PC-9 (cell line): ENCODE measurements at regions not wholly inside any gene's neighbourhood (a gene's known extent, or its start where the extent isn't known, plus 50 kb on each side); places are given as distances from the start of the nearest gene placed in this dataset.

Source experiments
- BruUV-seq: library from RNA; stranded (reverse); fragments of 400-500 nt; replicated peaks from 2 replicates; lab custom pipeline; 2021; lab: Mats Ljungman, UMichigan
- CTCF ChIA-PET: fragments of 300-600 bp; sonication (Branson Sonifier 250); formaldehyde crosslinking; loops from one replicate; lab custom pipeline; 2022; ENCODE audit warnings: antibody characterized with exemption; lab: Charles Lee
- POLR2A ChIA-PET: fragments of 300-600 bp; sonication (Branson Sonifier 250); formaldehyde crosslinking; loops from one replicate; lab custom pipeline; 2022; ENCODE audit warnings: antibody characterized with exemption; ENCODE audit not compliant: unreplicated experiment; lab: Charles Lee
- DNase-seq, 2 experiments: peaks; one replicate each; pipeline versions ENCODE4 v3.0.0 to v3.0.0-alpha.2; 2015 to 2022; ENCODE audit warnings: mixed read lengths in 1 of 2
- H2AFZ ChIP-seq: fragments of 200-600 bp; sonication (generic); 2 replicates; pipeline ENCODE4 v1.8.1; 2017; ENCODE audit warnings: antibody characterized with exemption
- H3F3A ChIP-seq: fragments of 200-600 bp; sonication (generic); 2 replicates; pipeline ENCODE4 v1.8.1; 2017; ENCODE audit warnings: antibody characterized with exemption, mild to moderate bottlenecking, low read depth; ENCODE audit not compliant: insufficient read depth
- H3K27ac ChIP-seq: fragments of 200-600 bp; sonication (generic); 2 replicates; pipeline ENCODE4 v1.6.1; 2016; ENCODE audit warnings: mixed run types
- H3K27me3 ChIP-seq: fragments of 200-600 bp; sonication (generic); 2 replicates; pipeline ENCODE4 v1.6.1; 2016; ENCODE audit warnings: low read depth, mixed run types; ENCODE audit not compliant: insufficient read depth
- H3K36me3 ChIP-seq: fragments of 200-600 bp; sonication (generic); 2 replicates; pipeline ENCODE4 v1.6.1; 2016; ENCODE audit warnings: low read depth, mixed run types
- H3K4me1 ChIP-seq: fragments of 200-600 bp; sonication (generic); replicated peaks from 2 replicates; pipeline ENCODE4 v1.6.1; 2016; ENCODE audit warnings: mixed run types; ENCODE audit not compliant: insufficient read depth
- H3K4me2 ChIP-seq: fragments of 200-600 bp; sonication (generic); 2 replicates; pipeline ENCODE4 v1.6.1; 2017; ENCODE audit warnings: mixed run types
- H3K4me3 ChIP-seq: fragments of 200-600 bp; sonication (generic); 2 replicates; pipeline ENCODE4 v1.6.1; 2016; ENCODE audit warnings: mixed run types
- H3K79me2 ChIP-seq: fragments of 200-600 bp; sonication (generic); 2 replicates; pipeline ENCODE4 v1.6.1; 2017; ENCODE audit warnings: low read depth, mixed run types
- H3K9me2 ChIP-seq: fragments of 200-600 bp; sonication (generic); 2 replicates; pipeline ENCODE4 v1.8.1; 2017; ENCODE audit warnings: mild to moderate bottlenecking; ENCODE audit not compliant: insufficient read depth
- H3K9me3 ChIP-seq: fragments of 200-600 bp; sonication (generic); 2 replicates; pipeline ENCODE4 v1.8.1; 2016; ENCODE audit warnings: low read depth; ENCODE audit not compliant: insufficient read depth
- H4K20me1 ChIP-seq: fragments of 200-600 bp; sonication (generic); 2 replicates; pipeline ENCODE4 v1.8.1; 2017; ENCODE audit not compliant: insufficient read depth
- EZH2 ChIP-seq: fragments of 200-600 bp; sonication (generic); IDR thresholded peaks from 2 replicates; pipeline ENCODE4 v1.8.0; 2017; ENCODE audit warnings: antibody characterized with exemption, low read depth
- intact Hi-C: fragments of 100-400 bp; cut with micrococcal nuclease; formaldehyde crosslinking; loops from one replicate; pipeline ENCODE4 v1.10.0; 2022; ENCODE audit not compliant: unreplicated experiment
- TF ChIP-seq, protein P1 (sequence below): fragments of 200-600 bp; sonication (generic); conservative IDR thresholded peaks from 2 replicates; pipeline ENCODE4 v1.6.1; 2017; ENCODE audit warnings: mixed run types, antibody characterized with exemption, mild to moderate bottlenecking, moderate library complexity

DNA sequence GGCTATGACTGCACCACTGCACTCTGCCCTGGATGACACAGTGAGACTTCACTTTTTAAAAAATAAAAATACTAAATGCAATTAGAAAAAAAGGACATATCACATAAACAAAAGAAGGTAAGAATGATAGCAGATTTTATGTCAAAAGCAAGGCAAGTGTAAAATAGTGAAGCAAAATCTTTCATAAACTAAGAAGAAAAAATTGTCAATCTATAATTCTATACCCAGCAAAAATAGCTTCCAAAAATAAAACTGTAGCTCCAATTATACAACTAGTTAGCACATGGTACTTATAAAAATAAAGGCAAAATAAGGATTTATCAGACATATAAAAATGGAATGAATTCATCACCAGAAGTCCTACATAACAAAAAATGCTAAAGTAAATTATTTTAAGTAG is 85.4 kb upstream of the SVIL start:
- H4K20me1 ChIP-seq, result no peaks in the 10 kb centered on the region; the same call in 1 of the 2 replicates
- no peak for DNase-seq
- no peaks in the 10 kb centered on the region for H3K9me2 ChIP-seq
- H3K27ac ChIP-seq, result no peak overlapping the region
- H3K4me2 ChIP-seq, result no peak overlapping the region
- H3K27me3 ChIP-seq, result no peaks in the 10 kb centered on the region
- ChIA-PET POLR2A (interaction anchor here (0.6 kb wide), 1 partner anchor 711 kb away, joined by 8 read pairs; no protein-coding TSS in a partner anchor), CTCF (no interaction called here)
- peaks cover 13% of the 10 kb centered on the region for H3K36me3 ChIP-seq
- peaks cover 91% of the 10 kb centered on the region for H3K79me2 ChIP-seq
- H3F3A ChIP-seq, result peaks cover 29% of the 10 kb centered on the region
- TF ChIP-seq, protein P1, sequence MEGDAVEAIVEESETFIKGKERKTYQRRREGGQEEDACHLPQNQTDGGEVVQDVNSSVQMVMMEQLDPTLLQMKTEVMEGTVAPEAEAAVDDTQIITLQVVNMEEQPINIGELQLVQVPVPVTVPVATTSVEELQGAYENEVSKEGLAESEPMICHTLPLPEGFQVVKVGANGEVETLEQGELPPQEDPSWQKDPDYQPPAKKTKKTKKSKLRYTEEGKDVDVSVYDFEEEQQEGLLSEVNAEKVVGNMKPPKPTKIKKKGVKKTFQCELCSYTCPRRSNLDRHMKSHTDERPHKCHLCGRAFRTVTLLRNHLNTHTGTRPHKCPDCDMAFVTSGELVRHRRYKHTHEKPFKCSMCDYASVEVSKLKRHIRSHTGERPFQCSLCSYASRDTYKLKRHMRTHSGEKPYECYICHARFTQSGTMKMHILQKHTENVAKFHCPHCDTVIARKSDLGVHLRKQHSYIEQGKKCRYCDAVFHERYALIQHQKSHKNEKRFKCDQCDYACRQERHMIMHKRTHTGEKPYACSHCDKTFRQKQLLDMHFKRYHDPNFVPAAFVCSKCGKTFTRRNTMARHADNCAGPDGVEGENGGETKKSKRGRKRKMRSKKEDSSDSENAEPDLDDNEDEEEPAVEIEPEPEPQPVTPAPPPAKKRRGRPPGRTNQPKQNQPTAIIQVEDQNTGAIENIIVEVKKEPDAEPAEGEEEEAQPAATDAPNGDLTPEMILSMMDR, result no peak
- TF ChIP-seq EZH2, result no peak
- intact Hi-C loops, result no loop called here
- H3K4me1 ChIP-seq, result peaks cover 28% of the 10 kb centered on the region
- peaks cover 10% of the 10 kb centered on the region; the same call in 1 of the 2 replicates for H3K9me3 ChIP-seq
- H3K4me3 ChIP-seq, result no peak overlapping the region
- H2AFZ ChIP-seq, result no peak overlapping the region
- no TSS peak for BruUV-seq

DNA sequence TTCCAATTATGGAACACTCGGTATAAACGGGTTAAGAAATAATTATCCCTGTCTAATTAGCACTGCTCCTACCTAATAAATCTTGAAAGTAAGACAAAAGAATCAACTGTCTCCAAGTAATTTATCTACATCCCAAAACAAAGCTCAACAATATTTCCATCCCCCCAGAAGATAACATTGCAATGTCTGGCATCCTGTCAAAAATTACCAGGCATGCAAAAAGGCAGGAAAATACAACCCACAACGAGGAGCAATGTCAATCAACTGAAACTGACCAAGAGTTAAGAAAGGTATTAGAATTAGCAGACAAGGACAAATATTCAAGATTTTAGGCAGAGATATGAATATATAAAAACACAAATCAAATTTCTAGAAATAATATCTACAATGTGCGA is 84.5 kb upstream of the SVIL start:
- Histone ChIP-seq H3F3A (peaks cover 36% of the 10 kb centered on the region), H3K79me2 (peaks cover 89% of the 10 kb centered on the region), H3K9me3 (peaks cover 10% of the 10 kb centered on the region; the same call in 1 of the 2 replicates), H3K27ac (peak overlapping the region; percentile 50), H3K4me3 (no peak overlapping the region), H3K27me3 (no peaks in the 10 kb centered on the region), H3K4me1 (peaks cover 34% of the 10 kb centered on the region), H4K20me1 (no peaks in the 10 kb centered on the region; the same call in 1 of the 2 replicates), H3K9me2 (no peaks in the 10 kb centered on the region), H3K36me3 (peaks cover 13% of the 10 kb centered on the region), H2AFZ (no peak overlapping the region), H3K4me2 (peak overlapping the region; percentile 48; the same call in 1 of the 2 replicates)
- CTCF ChIA-PET, result interaction anchor here (0.5 kb wide), 1 partner anchor 11 kb away, joined by 3 read pairs; no protein-coding TSS in a partner anchor
- no peak for DNase-seq
- no TSS peak for BruUV-seq
- TF ChIP-seq, protein P1, result no peak
- no peak for TF ChIP-seq EZH2
- POLR2A ChIA-PET, result interaction anchor here (0.6 kb wide), 1 partner anchor 435 kb away, joined by 3 read pairs; no protein-coding TSS in a partner anchor
- intact Hi-C loops, result no loop called here

DNA sequence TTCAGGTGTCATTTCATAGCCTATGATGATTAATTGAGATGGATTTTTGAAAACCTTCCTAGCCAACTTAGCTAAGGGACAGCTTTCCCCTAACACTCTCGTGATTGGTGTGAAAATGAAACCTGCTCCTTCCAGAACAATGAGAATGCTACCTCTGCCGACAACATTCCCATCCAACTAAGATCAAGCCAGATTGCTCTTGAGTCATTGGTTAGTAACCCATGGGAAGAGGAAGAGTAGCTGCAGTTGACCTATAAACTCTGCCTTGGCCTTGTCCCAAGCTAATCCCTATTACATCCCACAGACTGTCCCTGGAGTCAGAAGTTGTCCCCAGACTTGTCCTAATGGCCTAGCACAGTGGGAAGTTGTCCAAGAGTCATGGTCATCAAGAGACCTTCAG is 80.5 kb upstream of the SVIL start:
- Histone ChIP-seq H4K20me1 (no peaks in the 10 kb centered on the region; the same call in none of the 2 replicates), H3K9me3 (peaks cover 10% of the 10 kb centered on the region; the same call in 1 of the 2 replicates), H3K4me3 (no peak overlapping the region), H3F3A (peaks cover 49% of the 10 kb centered on the region), H3K27me3 (no peaks in the 10 kb centered on the region), H3K79me2 (peaks cover 88% of the 10 kb centered on the region), H3K9me2 (no peaks in the 10 kb centered on the region), H3K36me3 (peaks cover 2% of the 10 kb centered on the region; the same call in 1 of the 2 replicates), H3K4me1 (peaks cover 38% of the 10 kb centered on the region), H3K4me2 (no peak overlapping the region), H2AFZ (no peak overlapping the region), H3K27ac (no peak overlapping the region)
- TF ChIP-seq, protein P1, result no peak
- TF ChIP-seq EZH2, result no peak
- no TSS peak for BruUV-seq
- ChIA-PET POLR2A (no interaction called here), CTCF (no interaction called here)
- no peak for DNase-seq
- intact Hi-C loops, result no loop called here
